NCI-H345 (cell line): ENCODE measurements at regions not wholly inside any gene's neighbourhood (a gene's known extent, or its start where the extent isn't known, plus 50 kb on each side); places are given as distances from the start of the nearest gene placed in this dataset.

Experiments used
- DNase-seq: peaks from one replicate; lab custom pipeline; 2025; lab: John Stamatoyannopoulos, UW

- no peak for DNase-seq
Observed at GRCh38 chr6:40753048-40753447, 165.9 kb upstream of the LRFN2 start.

GRCh38 chr6:40744835-40745234, 157.7 kb upstream of the LRFN2 start:
- no peak for DNase-seq

- no peak for DNase-seq
Observed at GRCh38 chr6:40743690-40744446, 156.7 kb upstream of the LRFN2 start.

GRCh38 chr6:40743226-40743625, 156.1 kb upstream of the LRFN2 start:
- no peak for DNase-seq

GRCh38 chr6:40740518-40740917, 153.4 kb upstream of the LRFN2 start:
- no peak for DNase-seq

GRCh38 chr6:40738551-40739193, 151.5 kb upstream of the LRFN2 start:
- no peak for DNase-seq

- DNase-seq: no peak
Observed at GRCh38 chr6:40735521-40735920, 148.4 kb upstream of the LRFN2 start.

- DNase-seq: no peak
Observed at GRCh38 chr6:40735121-40735520, 148.0 kb upstream of the LRFN2 start.

- no peak for DNase-seq
Observed at GRCh38 chr6:40734607-40735006, 147.4 kb upstream of the LRFN2 start.

GRCh38 chr6:40733770-40734396, 146.7 kb upstream of the LRFN2 start:
- DNase-seq: no peak

- no peak for DNase-seq
Observed at GRCh38 chr6:40733290-40733689, 146.1 kb upstream of the LRFN2 start.

GRCh38 chr6:40732878-40733277, 145.7 kb upstream of the LRFN2 start:
- no peak for DNase-seq

- no peak for DNase-seq
Observed at GRCh38 chr6:40728643-40729042, 141.5 kb upstream of the LRFN2 start.

GRCh38 chr6:40727271-40727670, 140.1 kb upstream of the LRFN2 start:
- DNase-seq: no peak

GRCh38 chr6:40726853-40727252, 139.7 kb upstream of the LRFN2 start:
- DNase-seq: no peak

GRCh38 chr6:40725390-40725789, 138.2 kb upstream of the LRFN2 start:
- DNase-seq: no peak

GRCh38 chr6:40724886-40725285, 137.7 kb upstream of the LRFN2 start:
- no peak for DNase-seq

- DNase-seq: no peak
Observed at GRCh38 chr6:40723967-40724366, 136.8 kb upstream of the LRFN2 start.

GRCh38 chr6:40722553-40723258, 135.5 kb upstream of the LRFN2 start:
- DNase-seq: no peak

GRCh38 chr6:40722091-40722490, 134.9 kb upstream of the LRFN2 start:
- no peak for DNase-seq

- DNase-seq: peak; percentile 84
Observed at GRCh38 chr6:40721271-40721952, 134.2 kb upstream of the LRFN2 start.

GRCh38 chr6:40720375-40720748, 133.2 kb upstream of the LRFN2 start:
- no peak for DNase-seq
